ENCODE measurements at regions not wholly inside any gene's neighbourhood (a gene's known extent, or its start where the extent isn't known, plus 50 kb on each side); places are given as distances from the start of the nearest gene placed in this dataset.
"Not testable (repeated sequence)": the region's sequence is repeated elsewhere in the genome, so short reads cannot be mapped to it uniquely, and the experiment has no call there.

DNA sequence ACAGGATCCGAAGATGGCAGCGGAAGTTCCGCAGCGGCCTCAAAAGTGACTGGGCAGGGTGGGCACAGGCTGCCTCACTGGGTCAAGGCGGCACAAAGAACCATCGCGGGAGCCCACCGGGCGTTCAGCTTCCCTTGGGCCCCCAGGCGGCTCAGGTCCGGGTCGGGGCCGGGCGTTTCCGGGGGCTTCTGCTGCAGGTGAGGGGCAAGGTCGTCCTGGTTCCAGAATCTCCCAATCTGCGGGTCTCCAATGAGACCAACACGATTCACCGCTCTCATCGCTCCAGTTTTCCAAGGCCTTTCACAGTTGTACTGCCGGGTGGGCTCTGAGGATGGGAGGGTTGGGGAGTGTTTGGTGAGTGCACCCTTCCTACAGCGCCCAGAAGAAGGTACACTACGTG lies 165.0 kb upstream of the NOTCH2NLA start:
- not testable (repeated sequence) for H3K9me3 ChIP-seq (ENCODE audit: insufficient read depth, low read length); H3K9me2 ChIP-seq (replicated peaks; ENCODE audit: insufficient read depth, low read length); H3F3A ChIP-seq (ENCODE audit: insufficient read depth); H3K4me2 ChIP-seq (ENCODE audit: low read depth, low read length, poor library complexity, severe bottlenecking); H3K36me3 ChIP-seq (ENCODE audit: low read length); H3K79me2 ChIP-seq (ENCODE audit: insufficient read depth, low read length); H3K9ac ChIP-seq (ENCODE audit: low read length); H3K27ac ChIP-seq (ENCODE audit: low read depth, low read length); H2AFZ ChIP-seq (ENCODE audit: low read depth, low read length, severe bottlenecking); H4K20me1 ChIP-seq (ENCODE audit: low read depth, low read length); H3K27me3 ChIP-seq (ENCODE audit: low read length); H3K4me3 ChIP-seq (ENCODE audit: insufficient read depth, low read length, poor library complexity, severe bottlenecking)

DNA sequence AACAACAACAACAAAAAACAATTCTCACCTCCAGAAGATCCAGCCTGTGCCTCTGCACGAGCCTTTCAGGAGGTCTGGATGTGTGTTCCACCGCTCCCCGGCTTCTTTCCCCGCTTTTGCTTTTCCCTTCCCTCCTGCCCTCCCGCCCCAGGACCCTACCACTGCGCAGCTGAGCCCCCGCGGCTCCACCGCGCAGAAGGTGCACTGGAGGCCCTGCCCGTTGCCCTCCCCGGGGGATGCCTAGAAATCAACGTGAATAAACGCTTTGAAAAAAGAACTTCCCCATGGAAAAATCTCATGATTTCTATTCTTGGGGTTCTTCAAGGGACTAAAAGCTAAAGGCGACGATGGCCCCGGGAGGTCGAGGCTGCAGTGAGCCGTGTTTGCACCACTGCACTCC lies 164.3 kb upstream of the NOTCH2NLA start:
- H3F3A ChIP-seq (ENCODE audit: insufficient read depth); H3K79me2 ChIP-seq (ENCODE audit: insufficient read depth, low read length); H3K4me2 ChIP-seq (ENCODE audit: low read depth, low read length, poor library complexity, severe bottlenecking); H3K36me3 ChIP-seq (ENCODE audit: low read length); H3K4me3 ChIP-seq (ENCODE audit: insufficient read depth, low read length, poor library complexity, severe bottlenecking); H4K20me1 ChIP-seq (ENCODE audit: low read depth, low read length); H3K9me2 ChIP-seq (replicated peaks; ENCODE audit: insufficient read depth, low read length); H3K27ac ChIP-seq (ENCODE audit: low read depth, low read length); H3K9ac ChIP-seq (ENCODE audit: low read length); H3K9me3 ChIP-seq (ENCODE audit: insufficient read depth, low read length); H2AFZ ChIP-seq (ENCODE audit: low read depth, low read length, severe bottlenecking); H3K27me3 ChIP-seq (ENCODE audit: low read length): not testable (repeated sequence)

DNA sequence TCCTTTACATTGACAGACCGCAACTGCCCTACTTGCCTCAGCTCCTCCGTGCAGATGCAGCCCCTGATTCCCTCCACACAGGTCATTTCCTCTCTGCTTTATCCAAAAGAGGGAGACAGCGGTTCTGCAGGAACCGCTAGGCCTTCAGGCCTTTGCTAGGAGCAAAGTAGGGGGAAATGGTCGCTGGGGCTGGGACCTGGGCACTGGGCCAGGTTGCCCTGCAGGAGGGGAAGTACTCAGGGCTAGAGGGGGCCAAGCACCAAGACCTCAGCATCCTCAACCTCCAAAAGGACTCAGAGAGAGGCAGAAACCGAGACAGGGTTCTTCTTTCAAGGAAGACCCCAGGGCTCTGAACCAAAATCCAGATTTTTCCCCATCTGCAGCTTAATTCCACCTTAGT lies 160.4 kb upstream of the NOTCH2NLA start:
- not testable (repeated sequence) for H3K4me2 ChIP-seq (ENCODE audit: low read depth, low read length, poor library complexity, severe bottlenecking); H4K20me1 ChIP-seq (ENCODE audit: low read depth, low read length)

DNA sequence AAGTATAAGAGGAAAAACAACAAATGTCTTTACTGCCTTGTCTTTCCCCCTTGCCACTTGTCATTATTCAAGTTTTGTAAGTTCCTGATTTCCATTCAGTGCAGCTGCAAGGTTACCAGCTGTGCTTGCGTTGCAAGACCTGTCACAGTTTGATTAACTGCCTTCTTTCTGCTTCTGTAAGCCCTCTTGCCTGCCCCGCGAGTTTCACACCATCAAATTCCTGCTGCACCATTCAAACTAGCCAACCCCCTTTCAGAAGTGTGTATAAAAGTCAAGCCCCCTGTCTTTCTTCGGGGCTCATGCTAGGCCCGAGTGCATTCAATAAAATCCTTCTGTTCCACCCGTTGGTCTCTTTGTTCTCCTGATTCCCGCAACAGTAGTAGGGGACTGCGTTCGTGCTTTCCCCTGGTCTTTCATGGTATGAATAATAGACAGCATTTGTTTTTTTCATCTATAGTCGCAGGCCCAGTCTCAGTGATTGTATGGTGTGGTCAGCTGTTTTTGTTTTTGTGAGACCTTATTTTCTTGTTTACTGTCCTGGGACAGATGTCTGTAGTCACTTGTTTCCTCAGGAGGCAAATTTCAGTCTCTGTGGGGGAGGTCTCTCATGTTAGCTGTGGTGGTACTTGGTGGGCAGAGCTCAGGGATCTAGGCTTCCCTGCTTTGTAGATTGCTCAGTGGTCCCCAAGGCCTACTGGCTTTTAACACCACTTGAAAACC lies 159.1 kb upstream of the NOTCH2NLA start:
- not testable (repeated sequence) for H3K4me3 ChIP-seq (ENCODE audit: insufficient read depth, low read length, poor library complexity, severe bottlenecking); H3K36me3 ChIP-seq (ENCODE audit: low read length); H3K79me2 ChIP-seq (ENCODE audit: insufficient read depth, low read length); H3K9me3 ChIP-seq (ENCODE audit: insufficient read depth, low read length); H3K9me2 ChIP-seq (replicated peaks; ENCODE audit: insufficient read depth, low read length); H2AFZ ChIP-seq (ENCODE audit: low read depth, low read length, severe bottlenecking); H4K20me1 ChIP-seq (ENCODE audit: low read depth, low read length); H3K27me3 ChIP-seq (ENCODE audit: low read length); H3F3A ChIP-seq (ENCODE audit: insufficient read depth)
- H3K9ac ChIP-seq (ENCODE audit: low read length) = peak overlapping the region; percentile 55
- H3K27ac ChIP-seq (ENCODE audit: low read depth, low read length) = peak overlapping the region; percentile 76
- peak overlapping the region; percentile 47 for H3K4me2 ChIP-seq (ENCODE audit: low read depth, low read length, poor library complexity, severe bottlenecking)

More for the DNA sequence above, 160.4 kb upstream of the NOTCH2NLA start:
- H3K79me2 ChIP-seq (ENCODE audit: insufficient read depth, low read length); H3F3A ChIP-seq (ENCODE audit: insufficient read depth); H3K36me3 ChIP-seq (ENCODE audit: low read length); H3K9me3 ChIP-seq (ENCODE audit: insufficient read depth, low read length); H3K27me3 ChIP-seq (ENCODE audit: low read length); H3K27ac ChIP-seq (ENCODE audit: low read depth, low read length); H3K9ac ChIP-seq (ENCODE audit: low read length); H3K9me2 ChIP-seq (replicated peaks; ENCODE audit: insufficient read depth, low read length); H2AFZ ChIP-seq (ENCODE audit: low read depth, low read length, severe bottlenecking); H3K4me3 ChIP-seq (ENCODE audit: insufficient read depth, low read length, poor library complexity, severe bottlenecking): not testable (repeated sequence)

DNA sequence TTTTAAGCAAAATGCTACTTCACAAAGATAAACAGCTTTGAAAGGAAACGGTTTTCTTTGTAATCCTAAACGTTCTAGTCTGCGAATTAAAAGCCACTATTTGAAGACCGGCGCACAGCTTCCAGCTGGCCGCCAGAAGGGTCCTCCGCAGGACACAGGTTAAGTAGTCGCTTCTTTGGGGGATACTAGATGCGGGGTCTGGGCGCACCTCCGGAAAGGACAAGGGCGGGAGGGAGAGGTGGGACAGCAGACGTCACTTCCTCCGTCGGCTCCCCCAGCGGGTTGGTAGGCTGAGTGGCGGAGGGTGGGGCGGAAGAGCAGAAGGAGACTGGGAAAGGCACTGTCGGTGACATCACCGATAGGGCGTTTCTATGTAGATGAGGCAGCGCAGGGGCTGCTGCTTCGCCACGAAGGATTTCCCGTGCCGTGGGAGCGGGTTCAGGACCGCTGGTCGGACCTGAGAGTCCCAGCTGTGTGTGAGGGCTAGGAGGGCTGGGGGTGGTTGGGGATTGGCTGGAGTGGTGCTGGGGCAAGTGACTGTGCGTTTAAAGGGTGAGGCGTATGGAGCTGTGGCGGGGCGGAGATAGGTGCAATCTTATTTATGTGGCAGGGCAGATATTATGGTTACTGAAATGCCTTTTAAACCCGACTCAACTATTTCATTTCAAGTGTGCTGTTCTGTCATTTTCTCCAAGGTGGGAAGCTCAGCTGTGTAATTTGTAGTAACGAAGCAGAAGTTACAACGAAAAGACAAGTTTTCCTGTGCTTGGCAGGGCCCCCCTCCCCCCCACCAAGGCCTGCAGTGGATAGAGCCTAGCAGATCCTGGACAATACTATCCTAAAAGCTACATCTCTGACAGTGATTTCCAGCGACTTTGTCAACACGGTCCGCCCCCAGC lies 158.3 kb upstream of the NOTCH2NLA start:
- not testable (repeated sequence) for H3K27me3 ChIP-seq (ENCODE audit: low read length); H3K79me2 ChIP-seq (ENCODE audit: insufficient read depth, low read length); H3F3A ChIP-seq (ENCODE audit: insufficient read depth); H3K36me3 ChIP-seq (ENCODE audit: low read length); H3K9me2 ChIP-seq (replicated peaks; ENCODE audit: insufficient read depth, low read length); H2AFZ ChIP-seq (ENCODE audit: low read depth, low read length, severe bottlenecking); H3K9me3 ChIP-seq (ENCODE audit: insufficient read depth, low read length); H4K20me1 ChIP-seq (ENCODE audit: low read depth, low read length)
- Histone ChIP-seq H3K27ac (ENCODE audit: low read depth, low read length) (peak overlapping the region; percentile 76), H3K9ac (ENCODE audit: low read length) (peak overlapping the region; percentile 55), H3K4me2 (ENCODE audit: low read depth, low read length, poor library complexity, severe bottlenecking) (peak overlapping the region; percentile 69), H3K4me3 (ENCODE audit: insufficient read depth, low read length, poor library complexity, severe bottlenecking) (peak overlapping the region; percentile 42)

DNA sequence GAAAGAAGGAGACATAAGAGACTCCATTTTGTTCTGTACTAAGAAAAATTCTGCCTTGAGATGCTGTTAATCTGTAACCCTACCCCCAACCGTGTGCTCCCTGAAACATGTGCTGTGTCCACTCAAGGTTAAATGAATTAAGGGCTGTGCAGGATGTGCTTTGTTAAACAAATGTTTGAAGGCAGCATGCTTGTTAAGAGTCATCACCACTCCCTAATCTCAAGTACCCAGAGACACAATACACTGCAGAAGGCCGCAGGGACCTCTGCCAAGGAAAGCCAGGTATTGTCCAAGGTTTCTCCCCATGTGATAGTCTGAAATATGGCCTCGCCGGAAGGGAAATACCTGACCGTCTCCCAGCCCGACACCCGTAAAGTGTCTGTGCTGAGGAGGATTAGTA lies 152.4 kb upstream of the NOTCH2NLA start:
- not testable (repeated sequence) for H3K4me3 ChIP-seq (ENCODE audit: insufficient read depth, low read length, poor library complexity, severe bottlenecking); H3K4me2 ChIP-seq (ENCODE audit: low read depth, low read length, poor library complexity, severe bottlenecking); H3K79me2 ChIP-seq (ENCODE audit: insufficient read depth, low read length); H4K20me1 ChIP-seq (ENCODE audit: low read depth, low read length); H3K36me3 ChIP-seq (ENCODE audit: low read length); H2AFZ ChIP-seq (ENCODE audit: low read depth, low read length, severe bottlenecking); H3K27ac ChIP-seq (ENCODE audit: low read depth, low read length); H3F3A ChIP-seq (ENCODE audit: insufficient read depth); H3K9me3 ChIP-seq (ENCODE audit: insufficient read depth, low read length); H3K9me2 ChIP-seq (replicated peaks; ENCODE audit: insufficient read depth, low read length); H3K27me3 ChIP-seq (ENCODE audit: low read length); H3K9ac ChIP-seq (ENCODE audit: low read length)

DNA sequence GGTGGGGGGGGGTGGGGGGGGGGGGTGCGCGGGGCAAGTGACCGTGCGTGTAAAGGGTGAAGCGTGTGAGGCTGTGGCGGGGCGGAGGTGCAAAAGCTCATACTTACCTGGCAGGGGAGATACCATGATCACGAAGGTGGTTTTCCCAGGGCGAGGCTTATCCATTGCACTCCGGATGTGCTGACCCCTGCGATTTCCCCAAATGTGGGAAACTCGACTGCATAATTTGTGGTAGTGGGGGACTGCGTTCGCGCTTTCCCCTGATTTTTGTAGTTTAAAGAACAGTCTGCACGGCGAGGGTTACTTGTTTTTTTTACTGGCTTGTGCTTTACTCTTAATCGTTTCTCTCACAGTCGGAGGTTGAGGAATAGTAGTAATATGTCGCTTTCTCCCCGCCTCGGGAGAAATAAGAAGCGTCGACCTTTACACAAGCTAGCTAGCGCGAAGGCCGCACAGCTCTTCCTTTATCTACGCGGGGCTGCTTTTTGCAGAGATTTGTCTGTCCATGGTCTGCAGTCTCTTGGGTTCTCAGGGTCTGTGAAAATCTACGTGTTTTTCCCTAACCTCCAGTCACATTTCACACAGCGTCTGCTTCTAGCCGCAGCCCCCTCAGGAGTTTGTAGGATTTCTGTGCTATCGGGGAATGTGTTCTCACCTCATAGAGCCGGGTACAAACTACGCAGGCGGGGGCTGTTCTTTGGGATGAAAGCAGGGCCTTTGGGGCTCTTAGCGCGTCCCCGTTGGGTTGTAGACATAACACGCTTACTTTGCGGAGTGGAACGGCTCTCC lies 148.1 kb upstream of the NOTCH2NLA start:
- not testable (repeated sequence) for H3K27me3 ChIP-seq (ENCODE audit: low read length); H2AFZ ChIP-seq (ENCODE audit: low read depth, low read length, severe bottlenecking); H4K20me1 ChIP-seq (ENCODE audit: low read depth, low read length); H3F3A ChIP-seq (ENCODE audit: insufficient read depth); H3K9me3 ChIP-seq (ENCODE audit: insufficient read depth, low read length); H3K9me2 ChIP-seq (replicated peaks; ENCODE audit: insufficient read depth, low read length); H3K79me2 ChIP-seq (ENCODE audit: insufficient read depth, low read length); H3K36me3 ChIP-seq (ENCODE audit: low read length); H3K4me3 ChIP-seq (ENCODE audit: insufficient read depth, low read length, poor library complexity, severe bottlenecking)
- H3K9ac ChIP-seq (ENCODE audit: low read length) = peak overlapping the region; percentile 46
- H3K4me2 ChIP-seq (ENCODE audit: low read depth, low read length, poor library complexity, severe bottlenecking) = peak overlapping the region; percentile 61
- peak overlapping the region; percentile 90 for H3K27ac ChIP-seq (ENCODE audit: low read depth, low read length)

All from SU-DHL-6 (cell line).